MCF 10A (cell line): ENCODE measurements at regions not wholly inside any gene's neighbourhood (a gene's known extent, or its start where the extent isn't known, plus 50 kb on each side); places are given as distances from the start of the nearest gene placed in this dataset.
A peak's percentile ranks its signal among the peaks of the same experiment; 100 is the strongest.

ENCODE experiments used
- BruUV-seq: library from RNA; stranded (reverse); fragments of 400-500 nt; replicated peaks from 2 replicates; lab custom pipeline; 2021; lab: Mats Ljungman, UMichigan
- CTCF ChIA-PET: fragments of 300-600 bp; sonication (Branson Sonifier 250); formaldehyde crosslinking; extraction: SDS; loops from one replicate; lab custom pipeline; 2021; ENCODE audit warnings: antibody characterized with exemption, inconsistent platforms; lab: Yijun Ruan, JAX
- POLR2A ChIA-PET: fragments of 300-600, 350-650 bp; sonication (Branson Sonifier 250); formaldehyde crosslinking; extraction: SDS; loops from one replicate; lab custom pipeline; 2020; ENCODE audit warnings: antibody characterized with exemption, inconsistent platforms; lab: Yijun Ruan, JAX
- DNase-seq: peaks from one replicate; pipeline ENCODE4 v3.0.0-alpha.2; 2018; ENCODE audit not compliant: unreplicated experiment
- H3K27ac Mint-ChIP-seq: one replicate; pipeline ENCODE4 v1.8.0; 2022; ENCODE audit warnings: mild to moderate bottlenecking, low read depth, mixed read lengths; ENCODE audit not compliant: unreplicated experiment
- H3K27me3 Mint-ChIP-seq: one replicate; pipeline ENCODE4 v1.8.0; 2022; ENCODE audit warnings: mixed read lengths; ENCODE audit not compliant: insufficient read depth, unreplicated experiment
- H3K36me3 Mint-ChIP-seq: one replicate; pipeline ENCODE4 v1.8.0; 2022; ENCODE audit warnings: mild to moderate bottlenecking, moderate library complexity, mixed read lengths; ENCODE audit not compliant: insufficient read depth, unreplicated experiment
- H3K4me1 Mint-ChIP-seq: one replicate; pipeline ENCODE4 v1.8.0; 2022; ENCODE audit warnings: mixed read lengths; ENCODE audit not compliant: insufficient read depth, unreplicated experiment
- H3K4me3 Mint-ChIP-seq: one replicate; pipeline ENCODE4 v1.8.0; 2022; ENCODE audit warnings: mild to moderate bottlenecking, moderate library complexity, mixed read lengths; ENCODE audit not compliant: unreplicated experiment
- H3K9me3 Mint-ChIP-seq: one replicate; pipeline ENCODE4 v1.8.0; 2022; ENCODE audit warnings: mixed read lengths; ENCODE audit not compliant: unreplicated experiment
- intact Hi-C: fragments of 100-400 bp; cut with micrococcal nuclease; formaldehyde crosslinking; loops from 2 replicates; pipeline ENCODE4 v1.14.1; 2022
- TF ChIP-seq, protein P1 (sequence below): fragments of 200-600 bp; IDR thresholded peaks from one replicate; pipeline ENCODE4 v1.8.0; 2022; ENCODE audit warnings: antibody characterized with exemption, mild to moderate bottlenecking; ENCODE audit not compliant: unreplicated experiment

DNA sequence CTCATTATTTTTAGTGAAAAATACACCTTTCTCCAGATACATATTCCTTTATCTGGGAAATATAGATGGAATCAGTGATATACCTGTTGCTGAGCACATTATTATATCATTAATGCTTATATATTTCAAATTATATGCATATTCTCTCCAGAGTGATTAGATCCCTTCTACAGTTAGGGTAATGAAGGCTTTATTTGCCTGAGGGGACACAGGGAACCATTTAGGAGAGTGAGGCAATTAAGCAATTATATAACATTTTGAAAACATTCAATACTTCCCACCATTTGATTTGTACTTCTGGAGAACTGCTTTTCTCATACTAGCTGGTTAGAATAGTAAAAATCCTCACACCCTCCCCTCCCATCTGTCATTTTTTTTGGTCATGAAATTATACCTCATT lies 212.8 kb upstream of the NOVA1 start:
- Mint-ChIP-seq H3K4me3 (no peak overlapping the region), H3K27ac (no peak overlapping the region), H3K9me3 (no peaks in the 10 kb centered on the region), H3K27me3 (no peaks in the 10 kb centered on the region), H3K36me3 (no peaks in the 10 kb centered on the region), H3K4me1 (no peaks in the 10 kb centered on the region)
- intact Hi-C loops, result no loop called here
- POLR2A ChIA-PET, result no interaction called here
- DNase-seq, result no peak
- BruUV-seq, result no TSS peak
- TF ChIP-seq, protein P1, sequence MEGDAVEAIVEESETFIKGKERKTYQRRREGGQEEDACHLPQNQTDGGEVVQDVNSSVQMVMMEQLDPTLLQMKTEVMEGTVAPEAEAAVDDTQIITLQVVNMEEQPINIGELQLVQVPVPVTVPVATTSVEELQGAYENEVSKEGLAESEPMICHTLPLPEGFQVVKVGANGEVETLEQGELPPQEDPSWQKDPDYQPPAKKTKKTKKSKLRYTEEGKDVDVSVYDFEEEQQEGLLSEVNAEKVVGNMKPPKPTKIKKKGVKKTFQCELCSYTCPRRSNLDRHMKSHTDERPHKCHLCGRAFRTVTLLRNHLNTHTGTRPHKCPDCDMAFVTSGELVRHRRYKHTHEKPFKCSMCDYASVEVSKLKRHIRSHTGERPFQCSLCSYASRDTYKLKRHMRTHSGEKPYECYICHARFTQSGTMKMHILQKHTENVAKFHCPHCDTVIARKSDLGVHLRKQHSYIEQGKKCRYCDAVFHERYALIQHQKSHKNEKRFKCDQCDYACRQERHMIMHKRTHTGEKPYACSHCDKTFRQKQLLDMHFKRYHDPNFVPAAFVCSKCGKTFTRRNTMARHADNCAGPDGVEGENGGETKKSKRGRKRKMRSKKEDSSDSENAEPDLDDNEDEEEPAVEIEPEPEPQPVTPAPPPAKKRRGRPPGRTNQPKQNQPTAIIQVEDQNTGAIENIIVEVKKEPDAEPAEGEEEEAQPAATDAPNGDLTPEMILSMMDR, result no peak
- CTCF ChIA-PET, result no interaction called here

DNA sequence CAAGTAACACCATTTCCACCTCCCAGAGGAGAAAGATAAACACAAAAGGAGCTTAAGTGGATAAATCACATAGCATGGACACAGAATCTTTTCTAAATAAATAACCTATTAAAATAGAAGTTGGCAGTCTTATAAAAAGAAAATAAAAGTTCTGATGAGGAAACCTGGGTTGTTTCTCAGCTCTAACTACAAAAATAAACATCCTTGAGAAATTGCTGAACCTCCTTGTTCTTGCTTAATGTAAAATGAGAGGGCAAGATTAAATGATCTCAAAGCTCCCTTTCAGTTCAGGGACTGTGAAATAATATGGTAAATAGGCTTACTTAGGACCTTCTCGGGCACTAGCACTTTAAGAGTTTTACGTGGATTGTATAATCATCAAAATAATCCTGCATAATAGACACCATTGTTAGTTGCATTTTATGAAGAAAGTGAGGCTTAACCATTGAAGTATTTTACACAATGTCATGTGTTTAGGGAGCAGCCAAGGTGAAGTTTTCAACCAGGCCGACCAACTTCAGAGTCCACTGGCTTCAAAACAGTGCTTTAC lies 214.0 kb upstream of the NOVA1 start:
- Mint-ChIP-seq H3K9me3 (no peaks in the 10 kb centered on the region), H3K4me3 (no peak overlapping the region), H3K27me3 (no peaks in the 10 kb centered on the region), H3K27ac (no peak overlapping the region), H3K36me3 (no peaks in the 10 kb centered on the region), H3K4me1 (no peaks in the 10 kb centered on the region)
- TF ChIP-seq, protein P1, result no peak
- CTCF ChIA-PET, result no interaction called here
- peak; percentile 20 for DNase-seq
- BruUV-seq, result no TSS peak
- POLR2A ChIA-PET, result no interaction called here
- intact Hi-C loops, result no loop called here

DNA sequence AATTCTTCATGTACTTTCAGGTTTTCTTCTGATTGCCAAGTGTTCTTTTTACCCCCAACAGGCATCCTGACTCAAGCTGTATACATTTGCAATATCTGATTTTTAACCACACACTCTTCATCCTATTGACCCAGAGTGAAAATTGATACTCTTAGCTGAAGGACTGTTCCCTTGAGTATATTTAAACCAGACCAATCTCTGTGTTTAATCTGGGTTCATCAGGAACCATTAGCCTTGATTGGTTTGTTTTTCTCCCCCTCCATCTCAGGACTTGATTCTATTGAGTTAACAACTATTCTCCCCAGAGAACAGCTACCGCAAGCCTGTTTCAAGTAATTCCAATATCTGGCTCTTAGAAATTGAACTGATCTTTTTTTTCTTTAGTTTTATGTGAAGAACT lies 222.3 kb upstream of the NOVA1 start:
- intact Hi-C loops, result no loop called here
- Mint-ChIP-seq H3K9me3 (no peaks in the 10 kb centered on the region), H3K27me3 (no peaks in the 10 kb centered on the region), H3K4me1 (no peaks in the 10 kb centered on the region), H3K4me3 (no peak overlapping the region), H3K36me3 (no peaks in the 10 kb centered on the region), H3K27ac (no peak overlapping the region)
- DNase-seq, result no peak
- ChIA-PET POLR2A (no interaction called here), CTCF (no interaction called here)
- TF ChIP-seq, protein P1, result no peak
- BruUV-seq, result no TSS peak

DNA sequence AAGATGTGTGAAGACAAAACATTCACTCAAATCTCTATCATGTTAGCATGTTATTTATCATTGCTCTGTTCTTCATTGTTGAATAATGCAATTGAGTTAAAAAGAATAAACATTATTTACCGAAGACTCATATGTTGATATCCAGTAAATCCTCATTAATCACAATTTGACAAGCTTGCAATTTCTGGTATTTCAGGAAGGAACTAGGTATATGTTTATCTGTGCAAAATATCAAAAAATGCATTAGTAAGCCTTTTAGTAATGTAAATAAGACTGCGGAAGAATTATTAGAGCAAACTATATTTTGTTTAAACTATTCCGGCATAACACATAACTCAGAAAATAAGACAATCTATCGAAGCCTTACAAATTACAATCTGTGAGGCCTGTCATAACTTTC lies 222.7 kb upstream of the NOVA1 start:
- H3K27ac Mint-ChIP-seq, result no peak overlapping the region
- H3K4me1 Mint-ChIP-seq, result no peaks in the 10 kb centered on the region
- CTCF ChIA-PET, result no interaction called here
- BruUV-seq, result no TSS peak
- no peaks in the 10 kb centered on the region for H3K9me3 Mint-ChIP-seq
- H3K36me3 Mint-ChIP-seq, result no peaks in the 10 kb centered on the region
- DNase-seq, result no peak
- POLR2A ChIA-PET, result no interaction called here
- TF ChIP-seq, protein P1, result no peak
- no peaks in the 10 kb centered on the region for H3K27me3 Mint-ChIP-seq
- intact Hi-C loops, result no loop called here
- H3K4me3 Mint-ChIP-seq, result no peak overlapping the region
